ENCODE measurements at regions not wholly inside any gene's neighbourhood (a gene's known extent, or its start where the extent isn't known, plus 50 kb on each side); places are given as distances from the start of the nearest gene placed in this dataset.

DNA sequence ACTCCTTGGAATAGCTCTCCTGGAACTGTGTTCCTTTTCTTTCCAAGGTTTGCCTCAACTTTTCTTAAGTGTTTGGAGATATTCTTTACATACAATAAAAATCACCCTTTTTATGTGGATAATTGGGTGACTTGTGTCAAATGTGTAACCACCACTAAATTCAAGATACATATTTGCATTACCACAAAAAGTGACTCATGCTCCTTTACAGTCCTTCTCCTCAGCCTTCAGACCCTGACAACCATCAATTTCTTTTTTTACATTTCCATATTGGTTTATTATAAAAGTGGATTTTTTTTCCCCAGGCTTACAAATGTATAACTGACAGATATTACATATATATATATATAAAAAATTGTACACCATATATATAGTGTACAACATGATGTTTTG lies 372.0 kb upstream of the KCNN2 start:
- TF ChIP-seq, protein P1, sequence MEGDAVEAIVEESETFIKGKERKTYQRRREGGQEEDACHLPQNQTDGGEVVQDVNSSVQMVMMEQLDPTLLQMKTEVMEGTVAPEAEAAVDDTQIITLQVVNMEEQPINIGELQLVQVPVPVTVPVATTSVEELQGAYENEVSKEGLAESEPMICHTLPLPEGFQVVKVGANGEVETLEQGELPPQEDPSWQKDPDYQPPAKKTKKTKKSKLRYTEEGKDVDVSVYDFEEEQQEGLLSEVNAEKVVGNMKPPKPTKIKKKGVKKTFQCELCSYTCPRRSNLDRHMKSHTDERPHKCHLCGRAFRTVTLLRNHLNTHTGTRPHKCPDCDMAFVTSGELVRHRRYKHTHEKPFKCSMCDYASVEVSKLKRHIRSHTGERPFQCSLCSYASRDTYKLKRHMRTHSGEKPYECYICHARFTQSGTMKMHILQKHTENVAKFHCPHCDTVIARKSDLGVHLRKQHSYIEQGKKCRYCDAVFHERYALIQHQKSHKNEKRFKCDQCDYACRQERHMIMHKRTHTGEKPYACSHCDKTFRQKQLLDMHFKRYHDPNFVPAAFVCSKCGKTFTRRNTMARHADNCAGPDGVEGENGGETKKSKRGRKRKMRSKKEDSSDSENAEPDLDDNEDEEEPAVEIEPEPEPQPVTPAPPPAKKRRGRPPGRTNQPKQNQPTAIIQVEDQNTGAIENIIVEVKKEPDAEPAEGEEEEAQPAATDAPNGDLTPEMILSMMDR (IDR thresholded peaks at IDR 0.05 in 8 of 11, conservative IDR thresholded peaks at IDR 0.05 in 3 of 11) = no peak
- no peak for TF ChIP-seq POLR2A (IDR thresholded peaks at IDR 0.05)
